ENCODE measurements at regions not wholly inside any gene's neighbourhood (a gene's known extent, or its start where the extent isn't known, plus 50 kb on each side); places are given as distances from the start of the nearest gene placed in this dataset.

DNA sequence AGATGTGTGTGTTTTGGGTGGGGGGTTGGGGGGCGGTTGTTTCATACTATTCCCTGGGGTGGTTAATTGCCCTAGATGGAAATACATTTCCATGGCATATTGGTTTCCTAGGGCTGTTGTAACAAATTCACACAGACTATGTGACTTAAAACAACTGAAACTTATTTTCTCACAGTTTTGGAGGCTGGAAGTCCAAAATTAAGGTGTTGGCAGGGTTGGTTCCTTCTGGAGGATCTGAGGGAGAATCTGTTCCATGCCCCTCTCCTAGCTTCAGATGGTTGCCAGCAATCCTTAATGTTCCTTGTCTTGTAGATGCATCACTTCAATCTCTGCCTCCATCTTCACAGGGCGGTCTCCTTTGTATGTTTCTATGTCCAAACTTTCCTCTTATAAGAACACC lies 353.7 kb upstream of the ACTBL2 start:
- ChIA-PET POLR2A (ENCODE audit: partially characterized antibody) (interaction anchor here (1.3 kb wide), 1 partner anchor 12 kb away, joined by 3 read pairs; no protein-coding TSS in a partner anchor), CTCF (ENCODE audit: partially characterized antibody) (no interaction called here)
- H2BK120ac ChIP-seq (replicated peaks; ENCODE audit: low read depth, low read length) = no peak overlapping the region
- H4K5ac ChIP-seq (ENCODE audit: insufficient read length, low read depth, low read length) = no peak overlapping the region
- H2BK20ac ChIP-seq (ENCODE audit: low read length) = peak overlapping the region; percentile 32; the same call in 1 of the 2 replicates
- no peak for FAIRE-seq
- no peak overlapping the region for H4K91ac ChIP-seq (replicated peaks; ENCODE audit: insufficient read length, low read length)
- H3K36me3 ChIP-seq (ENCODE audit: control insufficient read depth in 2 of 4, insufficient read depth in 4 of 4, low read length in 3 of 4) = no peaks in the 10 kb centered on the region
- H3K79me1 ChIP-seq (ENCODE audit: low read depth, low read length) = no peaks in the 10 kb centered on the region
- H3K56ac ChIP-seq (replicated peaks; ENCODE audit: insufficient read length, low read depth, low read length) = no peak overlapping the region
- no peak overlapping the region for H2AK5ac ChIP-seq (ENCODE audit: low read depth, low read length)
- H2BK5ac ChIP-seq (ENCODE audit: low read depth, low read length) = 0 out of 2 replicates have a peak overlapping the region, but pooled peaks have one; percentile 41
- H3K23ac ChIP-seq (ENCODE audit: insufficient read length) = no peak overlapping the region
- H2AFZ ChIP-seq (ENCODE audit: low read length) = no peak overlapping the region
- H3K4ac ChIP-seq (replicated peaks; ENCODE audit: insufficient read length, low read depth, low read length) = no peak overlapping the region
- DNase-seq (ENCODE audit: low read depth in 1 of 2, low spot score in 2 of 2) = no peak
- no peak overlapping the region for H3K18ac ChIP-seq (ENCODE audit: extremely low read depth, low read length)
- H3K4me2 ChIP-seq (ENCODE audit: insufficient read depth in 1 of 2, low read depth in 2 of 2, low read length in 2 of 2) = no peak overlapping the region
- no peak overlapping the region for H2BK15ac ChIP-seq (ENCODE audit: low read length)
- H3K27me3 ChIP-seq (replicated peaks in 1 of 4; ENCODE audit: control insufficient read depth in 3 of 4, extremely low read depth in 1 of 4, insufficient read depth in 3 of 4, low read length in 3 of 4) = no peaks in the 10 kb centered on the region
- H3K4me1 ChIP-seq (replicated peaks in 1 of 4; ENCODE audit: control insufficient read depth in 3 of 4, insufficient read depth in 4 of 4, low read length in 3 of 4) = peaks cover 0 to 10% (median 3%) of the 10 kb centered on the region in 4 experiments; a peak in 3 of 7 replicates
- no peak overlapping the region for H3K9ac ChIP-seq (replicated peaks in 1 of 4; ENCODE audit: extremely low read depth in 1 of 4, low read depth in 3 of 4, low read length in 3 of 4)
- no peak overlapping the region for H3K14ac ChIP-seq (ENCODE audit: insufficient read length)
- no peak overlapping the region for H3K27ac ChIP-seq (ENCODE audit: low read depth, low read length)
- no peaks in the 10 kb centered on the region for H3K23me2 ChIP-seq (ENCODE audit: low read depth, low read length)
- H3K9me3 ChIP-seq (ENCODE audit: insufficient read depth in 2 of 2, low read depth in 1 of 2, low read length in 1 of 2) = peaks cover 0 to 5% of the 10 kb centered on the region in 2 experiments; a peak in 1 of 4 replicates
- WGBS, 2 experiments (ENCODE audit: extremely low coverage in 1 of 2, insufficient coverage in 1 of 2, insufficient read length in 1 of 2, insufficient replicate concordance in 2 of 2, low coverage in 1 of 2, low lambda C conversion rate in 2 of 2, missing lambda C conversion rate in 1 of 2) = 95% methylated on average over 2 of the region's 2 CpGs; no CpG with 5 or more reads in 1 of the 2 experiments
- H2BK12ac ChIP-seq (ENCODE audit: low read depth, low read length) = no peak overlapping the region; the same call in 1 of the 2 replicates
- H4K8ac ChIP-seq (ENCODE audit: extremely low read depth, insufficient read depth, low read length) = no peak overlapping the region
- H4K20me1 ChIP-seq (replicated peaks in 1 of 2; ENCODE audit: control insufficient read depth in 1 of 2, insufficient read depth in 2 of 2, low read length in 2 of 2) = no peaks in the 10 kb centered on the region
- H3K4me3 ChIP-seq (ENCODE audit: extremely low read depth in 1 of 4, insufficient read depth in 2 of 4, low read depth in 3 of 4, low read length in 4 of 4) = no peak overlapping the region
- no peaks in the 10 kb centered on the region for H3K79me2 ChIP-seq (ENCODE audit: control insufficient read depth in 1 of 2, insufficient read depth in 2 of 2, low read length in 2 of 2)
- no peak for TF ChIP-seq TCF12 (IDR thresholded peaks at IDR 0.05; ENCODE audit: low read depth, low read length)
- TF ChIP-seq JUN (IDR thresholded peaks at IDR 0.05; ENCODE audit: low read depth, low read length) = no peak
- no peak for TF ChIP-seq CHD2 (IDR thresholded peaks at IDR 0.05; ENCODE audit: low read length)
- TF ChIP-seq CHD1 (IDR thresholded peaks at IDR 0.05; ENCODE audit: low read depth, low read length) = no peak
- no peak for TF ChIP-seq PHF8 (conservative IDR thresholded peaks at IDR 0.05; ENCODE audit: low read depth, low read length)
- no peak for TF ChIP-seq ASH2L (IDR thresholded peaks at IDR 0.05; ENCODE audit: low read length)
- no peak for TF ChIP-seq CEBPB (IDR thresholded peaks at IDR 0.05; ENCODE audit: low read depth, low read length)
- no peak for TF ChIP-seq SP4 (IDR thresholded peaks at IDR 0.05; ENCODE audit: low read length)
- TF ChIP-seq ATF2 (IDR thresholded peaks at IDR 0.05; ENCODE audit: low read length) = no peak
- no peak for TF ChIP-seq TBP (IDR thresholded peaks at IDR 0.05; ENCODE audit: low read depth, low read length)
- TF ChIP-seq HDAC2 (IDR thresholded peaks at IDR 0.05; ENCODE audit: borderline replicate concordance in 1 of 2, low read depth in 2 of 2, low read length in 2 of 2) = no peak
- no peak for TF ChIP-seq POLR2AphosphoS5 (IDR thresholded peaks at IDR 0.05; ENCODE audit: low read depth, low read length)
- no peak for TF ChIP-seq TAF1 (IDR thresholded peaks at IDR 0.05; ENCODE audit: low read depth, low read length)
- TF ChIP-seq KDM5A (IDR thresholded peaks at IDR 0.05; ENCODE audit: low read length) = no peak

Data from H1 (cell line).